Mammary epithelial cell (primary cell): ENCODE measurements at regions not wholly inside any gene's neighbourhood (a gene's known extent, or its start where the extent isn't known, plus 50 kb on each side); places are given as distances from the start of the nearest gene placed in this dataset.

Experiments
- CTCF ChIP-seq, 2 donors: IDR thresholded peaks in 1 of 2; conservative IDR thresholded peaks in 1 of 2; 2 replicates each; pipeline ENCODE4 v1.5.1; 2011 to 2012; ENCODE audit warnings: inconsistent platforms in 2 of 2, low read length in 2 of 2, mild to moderate bottlenecking in 2 of 2, control low read depth in 1 of 2, low read depth in 1 of 2; ENCODE audit not compliant: insufficient read depth in 1 of 2; ENCODE audit errors: extremely low read depth in 1 of 2
- EZH2 ChIP-seq: IDR thresholded peaks from 2 replicates; pipeline ENCODE4 v1.6.1; 2012; ENCODE audit warnings: low read length, inconsistent platforms, borderline replicate concordance

- TF ChIP-seq CTCF (conservative IDR thresholded peaks at IDR 0.05 in 1 of 2, IDR thresholded peaks at IDR 0.05 in 1 of 2; ENCODE audit: extremely low read depth in 1 of 2, insufficient read depth in 1 of 2, low read depth in 1 of 2, low read length in 2 of 2) (no peak), EZH2 (no peak)
These were observed 78.5 kb downstream of the VCPKMT start for GRCh38 chr14:50037852-50038251.
